ENCODE measurements at regions not wholly inside any gene's neighbourhood (a gene's known extent, or its start where the extent isn't known, plus 50 kb on each side); places are given as distances from the start of the nearest gene placed in this dataset.
"Not testable (repeated sequence)": the region's sequence is repeated elsewhere in the genome, so short reads cannot be mapped to it uniquely, and the experiment has no call there.

GRCh38 chr5:34096033-34096432, 53.0 kb upstream of the C1QTNF3 start:
- H3K9ac ChIP-seq (ENCODE audit: low read depth in 1 of 3, low read length in 3 of 3); H3K9me3 ChIP-seq (ENCODE audit: control insufficient read depth in 3 of 3, low read length in 3 of 3); H3K4me3 ChIP-seq (ENCODE audit: low read length in 3 of 3); H3K27ac ChIP-seq (ENCODE audit: low read depth, low read length); H3K27me3 ChIP-seq (ENCODE audit: control insufficient read depth in 3 of 3, insufficient read depth in 3 of 3, low read length in 3 of 3); H3K36me3 ChIP-seq (ENCODE audit: control insufficient read depth in 3 of 3, insufficient read depth in 3 of 3, low read length in 3 of 3); H3K4me1 ChIP-seq (ENCODE audit: control insufficient read depth in 3 of 3, insufficient read depth in 3 of 3, low read length in 3 of 3): not testable (repeated sequence)

GRCh38 chr5:34099891-34100290, 56.9 kb upstream of the C1QTNF3 start:
- H3K9ac ChIP-seq (ENCODE audit: low read depth in 1 of 3, low read length in 3 of 3); H3K4me3 ChIP-seq (ENCODE audit: low read length in 3 of 3); H3K27me3 ChIP-seq (ENCODE audit: control insufficient read depth in 3 of 3, insufficient read depth in 3 of 3, low read length in 3 of 3); H3K27ac ChIP-seq (ENCODE audit: low read depth, low read length); H3K9me3 ChIP-seq (ENCODE audit: control insufficient read depth in 3 of 3, low read length in 3 of 3); H3K36me3 ChIP-seq (ENCODE audit: control insufficient read depth in 3 of 3, insufficient read depth in 3 of 3, low read length in 3 of 3); H3K4me1 ChIP-seq (ENCODE audit: control insufficient read depth in 3 of 3, insufficient read depth in 3 of 3, low read length in 3 of 3): not testable (repeated sequence)

GRCh38 chr5:34101567-34101966, 58.6 kb upstream of the C1QTNF3 start:
- not testable (repeated sequence) for H3K4me3 ChIP-seq (ENCODE audit: low read length in 3 of 3)

GRCh38 chr5:34108897-34109296, 65.9 kb upstream of the C1QTNF3 start:
- not testable (repeated sequence) for H3K27me3 ChIP-seq (ENCODE audit: control insufficient read depth in 3 of 3, insufficient read depth in 3 of 3, low read length in 3 of 3); H3K9me3 ChIP-seq (ENCODE audit: control insufficient read depth in 3 of 3, low read length in 3 of 3); H3K4me3 ChIP-seq (ENCODE audit: low read length in 3 of 3); H3K36me3 ChIP-seq (ENCODE audit: control insufficient read depth in 3 of 3, insufficient read depth in 3 of 3, low read length in 3 of 3); H3K27ac ChIP-seq (ENCODE audit: low read depth, low read length); H3K9ac ChIP-seq (ENCODE audit: low read depth in 1 of 3, low read length in 3 of 3); H3K4me1 ChIP-seq (ENCODE audit: control insufficient read depth in 3 of 3, insufficient read depth in 3 of 3, low read length in 3 of 3)

More at GRCh38 chr5:34101567-34101966, 58.6 kb upstream of the C1QTNF3 start:
- H3K4me1 ChIP-seq (ENCODE audit: control insufficient read depth in 3 of 3, insufficient read depth in 3 of 3, low read length in 3 of 3); H3K27ac ChIP-seq (ENCODE audit: low read depth, low read length); H3K9me3 ChIP-seq (ENCODE audit: control insufficient read depth in 3 of 3, low read length in 3 of 3); H3K9ac ChIP-seq (ENCODE audit: low read depth in 1 of 3, low read length in 3 of 3); H3K27me3 ChIP-seq (ENCODE audit: control insufficient read depth in 3 of 3, insufficient read depth in 3 of 3, low read length in 3 of 3); H3K36me3 ChIP-seq (ENCODE audit: control insufficient read depth in 3 of 3, insufficient read depth in 3 of 3, low read length in 3 of 3): not testable (repeated sequence)

GRCh38 chr5:34124280-34124679, 81.3 kb upstream of the C1QTNF3 start:
- not testable (repeated sequence) for H3K9me3 ChIP-seq (ENCODE audit: control insufficient read depth in 3 of 3, low read length in 3 of 3); H3K4me1 ChIP-seq (ENCODE audit: control insufficient read depth in 3 of 3, insufficient read depth in 3 of 3, low read length in 3 of 3); H3K9ac ChIP-seq (ENCODE audit: low read depth in 1 of 3, low read length in 3 of 3); H3K27ac ChIP-seq (ENCODE audit: low read depth, low read length); H3K27me3 ChIP-seq (ENCODE audit: control insufficient read depth in 3 of 3, insufficient read depth in 3 of 3, low read length in 3 of 3); H3K36me3 ChIP-seq (ENCODE audit: control insufficient read depth in 3 of 3, insufficient read depth in 3 of 3, low read length in 3 of 3); H3K4me3 ChIP-seq (ENCODE audit: low read length in 3 of 3)

- H3K27ac ChIP-seq (ENCODE audit: low read depth, low read length); H3K9ac ChIP-seq (ENCODE audit: low read depth in 1 of 3, low read length in 3 of 3); H3K9me3 ChIP-seq (ENCODE audit: control insufficient read depth in 3 of 3, low read length in 3 of 3); H3K4me3 ChIP-seq (ENCODE audit: low read length in 3 of 3); H3K27me3 ChIP-seq (ENCODE audit: control insufficient read depth in 3 of 3, insufficient read depth in 3 of 3, low read length in 3 of 3); H3K36me3 ChIP-seq (ENCODE audit: control insufficient read depth in 3 of 3, insufficient read depth in 3 of 3, low read length in 3 of 3); H3K4me1 ChIP-seq (ENCODE audit: control insufficient read depth in 3 of 3, insufficient read depth in 3 of 3, low read length in 3 of 3): not testable (repeated sequence)
Measured at GRCh38 chr5:34125354-34125753, 82.3 kb upstream of the C1QTNF3 start.

GRCh38 chr5:34126741-34127140, 83.7 kb upstream of the C1QTNF3 start:
- not testable (repeated sequence) for H3K9me3 ChIP-seq (ENCODE audit: control insufficient read depth in 3 of 3, low read length in 3 of 3); H3K27ac ChIP-seq (ENCODE audit: low read depth, low read length); H3K4me3 ChIP-seq (ENCODE audit: low read length in 3 of 3); H3K4me1 ChIP-seq (ENCODE audit: control insufficient read depth in 3 of 3, insufficient read depth in 3 of 3, low read length in 3 of 3); H3K9ac ChIP-seq (ENCODE audit: low read depth in 1 of 3, low read length in 3 of 3); H3K27me3 ChIP-seq (ENCODE audit: control insufficient read depth in 3 of 3, insufficient read depth in 3 of 3, low read length in 3 of 3); H3K36me3 ChIP-seq (ENCODE audit: control insufficient read depth in 3 of 3, insufficient read depth in 3 of 3, low read length in 3 of 3)

- not testable (repeated sequence) for H3K27me3 ChIP-seq (ENCODE audit: control insufficient read depth in 3 of 3, insufficient read depth in 3 of 3, low read length in 3 of 3); H3K4me1 ChIP-seq (ENCODE audit: control insufficient read depth in 3 of 3, insufficient read depth in 3 of 3, low read length in 3 of 3); H3K9me3 ChIP-seq (ENCODE audit: control insufficient read depth in 3 of 3, low read length in 3 of 3); H3K36me3 ChIP-seq (ENCODE audit: control insufficient read depth in 3 of 3, insufficient read depth in 3 of 3, low read length in 3 of 3); H3K9ac ChIP-seq (ENCODE audit: low read depth in 1 of 3, low read length in 3 of 3); H3K27ac ChIP-seq (ENCODE audit: low read depth, low read length); H3K4me3 ChIP-seq (ENCODE audit: low read length in 3 of 3)
Measured at GRCh38 chr5:34127818-34128217, 84.8 kb upstream of the C1QTNF3 start.

GRCh38 chr5:34128890-34129289, 85.9 kb upstream of the C1QTNF3 start:
- H3K4me1 ChIP-seq (ENCODE audit: control insufficient read depth in 3 of 3, insufficient read depth in 3 of 3, low read length in 3 of 3); H3K27me3 ChIP-seq (ENCODE audit: control insufficient read depth in 3 of 3, insufficient read depth in 3 of 3, low read length in 3 of 3); H3K9ac ChIP-seq (ENCODE audit: low read depth in 1 of 3, low read length in 3 of 3); H3K4me3 ChIP-seq (ENCODE audit: low read length in 3 of 3); H3K36me3 ChIP-seq (ENCODE audit: control insufficient read depth in 3 of 3, insufficient read depth in 3 of 3, low read length in 3 of 3); H3K27ac ChIP-seq (ENCODE audit: low read depth, low read length); H3K9me3 ChIP-seq (ENCODE audit: control insufficient read depth in 3 of 3, low read length in 3 of 3): not testable (repeated sequence)

- not testable (repeated sequence) for H3K4me1 ChIP-seq (ENCODE audit: control insufficient read depth in 3 of 3, insufficient read depth in 3 of 3, low read length in 3 of 3); H3K36me3 ChIP-seq (ENCODE audit: control insufficient read depth in 3 of 3, insufficient read depth in 3 of 3, low read length in 3 of 3); H3K9ac ChIP-seq (ENCODE audit: low read depth in 1 of 3, low read length in 3 of 3); H3K4me3 ChIP-seq (ENCODE audit: low read length in 3 of 3); H3K9me3 ChIP-seq (ENCODE audit: control insufficient read depth in 3 of 3, low read length in 3 of 3); H3K27ac ChIP-seq (ENCODE audit: low read depth, low read length); H3K27me3 ChIP-seq (ENCODE audit: control insufficient read depth in 3 of 3, insufficient read depth in 3 of 3, low read length in 3 of 3)
Measured at GRCh38 chr5:34154988-34155387, 112.0 kb upstream of the C1QTNF3 start.

GRCh38 chr5:34156703-34157414, 113.8 kb upstream of the C1QTNF3 start:
- not testable (repeated sequence) for H3K27ac ChIP-seq (ENCODE audit: low read depth, low read length); H3K36me3 ChIP-seq (ENCODE audit: control insufficient read depth in 3 of 3, insufficient read depth in 3 of 3, low read length in 3 of 3); H3K9ac ChIP-seq (ENCODE audit: low read depth in 1 of 3, low read length in 3 of 3); H3K4me1 ChIP-seq (ENCODE audit: control insufficient read depth in 3 of 3, insufficient read depth in 3 of 3, low read length in 3 of 3); H3K27me3 ChIP-seq (ENCODE audit: control insufficient read depth in 3 of 3, insufficient read depth in 3 of 3, low read length in 3 of 3); H3K9me3 ChIP-seq (ENCODE audit: control insufficient read depth in 3 of 3, low read length in 3 of 3); H3K4me3 ChIP-seq (ENCODE audit: low read length in 3 of 3)

All from skeletal muscle tissue (tissue), 3 donors.